AG09319 (cell line): ENCODE measurements at regions not wholly inside any gene's neighbourhood (a gene's known extent, or its start where the extent isn't known, plus 50 kb on each side); places are given as distances from the start of the nearest gene placed in this dataset.

Source experiments
- DNase-seq: peaks from one replicate; pipeline ENCODE4 v3.0.0-alpha.2; 2010; ENCODE audit warnings: low read depth; ENCODE audit errors: extremely low read depth
- CTCF ChIP-seq: IDR thresholded peaks from 2 replicates; pipeline ENCODE4 v1.5.1; 2011; ENCODE audit warnings: low read depth, mild to moderate bottlenecking, inconsistent platforms, low read length, moderate library complexity

- no peak for TF ChIP-seq CTCF
- no peak for DNase-seq
These were observed 306.8 kb downstream of the RFC3 start for GRCh38 chr13:34124666-34125306.

- TF ChIP-seq CTCF = no peak
- DNase-seq = no peak
These were observed 309.6 kb downstream of the RFC3 start for GRCh38 chr13:34127523-34127922.

- no peak for DNase-seq
- TF ChIP-seq CTCF = no peak
These were observed 310.7 kb downstream of the RFC3 start for GRCh38 chr13:34128661-34129060.

- no peak for TF ChIP-seq CTCF
- no peak for DNase-seq
These were observed 311.5 kb downstream of the RFC3 start for GRCh38 chr13:34129436-34129835.

GRCh38 chr13:34137200-34137599 lies 319.3 kb downstream of the RFC3 start:
- TF ChIP-seq CTCF = no peak
- no peak for DNase-seq

GRCh38 chr13:34139660-34140227 lies 321.8 kb downstream of the RFC3 start:
- TF ChIP-seq CTCF = no peak
- no peak for DNase-seq

GRCh38 chr13:34143637-34144036 lies 325.7 kb downstream of the RFC3 start:
- DNase-seq = no peak
- TF ChIP-seq CTCF = no peak
